HG03097 (cell line): ENCODE measurements at regions not wholly inside any gene's neighbourhood (a gene's known extent, or its start where the extent isn't known, plus 50 kb on each side); places are given as distances from the start of the nearest gene placed in this dataset.
"Not testable (repeated sequence)": the region's sequence is repeated elsewhere in the genome, so short reads cannot be mapped to it uniquely, and the experiment has no call there.

Experiments used
- ATAC-seq: cut with Tn5 transposase; IDR thresholded peaks from one replicate; pipeline ENCODE4 v1.9.1; 2021; ENCODE audit not compliant: unreplicated experiment, low FRiP score

DNA sequence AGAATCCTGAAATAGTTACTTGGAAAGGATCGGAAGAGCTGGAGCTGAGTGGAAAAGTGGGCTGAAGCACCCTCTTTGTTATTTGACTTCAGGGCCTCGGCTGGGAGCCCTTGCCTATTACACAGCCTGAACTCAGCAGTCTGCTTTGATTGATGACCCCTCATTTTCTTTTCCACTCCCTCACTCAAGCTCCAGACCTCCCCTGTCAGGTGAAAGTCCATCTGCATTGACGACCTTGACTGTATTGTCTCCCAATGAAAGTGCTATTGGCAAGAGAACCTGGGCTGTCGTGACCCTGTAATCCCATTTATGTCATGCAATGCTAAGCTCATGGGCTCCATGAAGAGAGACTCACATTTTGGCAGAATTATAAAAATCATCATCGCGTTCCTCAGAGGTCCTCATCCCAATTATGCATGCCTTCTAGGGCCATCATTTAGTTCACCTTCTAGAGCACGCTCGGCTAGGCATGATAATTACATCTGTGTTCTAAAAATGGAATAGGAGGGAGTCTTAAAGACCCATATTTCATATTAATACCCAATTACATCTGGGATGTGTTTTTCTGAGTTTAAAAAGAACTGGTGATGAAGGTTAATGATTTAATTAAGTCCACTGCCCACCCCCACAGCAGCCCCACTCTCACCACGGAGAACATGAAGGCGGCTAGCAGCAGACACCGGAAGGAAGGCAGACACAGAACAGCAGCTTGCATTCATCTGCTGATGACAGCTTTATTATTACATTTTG is 472.5 kb downstream of the PID1 start:
- no peak for ATAC-seq

DNA sequence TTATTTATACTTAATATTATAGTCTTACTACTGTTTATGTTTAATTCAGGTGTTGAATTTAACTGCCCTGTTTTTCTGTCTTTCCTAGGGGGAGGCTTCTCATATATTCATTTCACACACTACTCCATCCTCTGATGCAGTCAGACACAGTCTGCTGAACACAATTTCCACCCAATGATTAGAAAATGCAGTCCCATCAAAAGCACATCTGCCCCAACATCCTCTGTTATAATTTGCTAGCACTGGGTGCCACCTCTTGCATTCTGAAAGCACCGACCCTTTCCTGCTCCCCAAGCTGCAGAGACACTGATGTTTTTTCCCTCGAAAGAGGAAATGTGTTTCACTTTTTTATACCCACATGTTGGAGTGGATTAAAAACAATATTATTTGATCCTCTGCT is 474.7 kb downstream of the PID1 start:
- no peak for ATAC-seq

DNA sequence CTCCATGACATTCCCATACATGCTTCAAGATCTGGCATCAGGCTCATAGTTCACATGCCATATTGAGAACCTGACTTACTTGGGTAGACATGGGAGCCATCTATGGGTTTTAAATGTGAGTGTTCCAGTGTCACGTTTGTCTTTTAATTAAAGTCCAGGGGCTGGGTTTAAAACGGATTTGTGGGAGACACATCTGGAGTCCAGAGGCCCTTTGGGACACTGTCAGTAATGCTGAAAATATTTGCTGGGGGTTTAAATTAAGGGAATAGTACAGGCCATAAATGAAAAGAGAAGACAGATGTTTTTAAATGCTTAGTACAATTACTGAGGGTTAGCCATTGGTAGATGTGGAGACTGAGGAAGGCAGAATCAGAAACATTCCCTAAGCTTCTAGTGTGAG is 478.0 kb downstream of the PID1 start:
- no peak for ATAC-seq

DNA sequence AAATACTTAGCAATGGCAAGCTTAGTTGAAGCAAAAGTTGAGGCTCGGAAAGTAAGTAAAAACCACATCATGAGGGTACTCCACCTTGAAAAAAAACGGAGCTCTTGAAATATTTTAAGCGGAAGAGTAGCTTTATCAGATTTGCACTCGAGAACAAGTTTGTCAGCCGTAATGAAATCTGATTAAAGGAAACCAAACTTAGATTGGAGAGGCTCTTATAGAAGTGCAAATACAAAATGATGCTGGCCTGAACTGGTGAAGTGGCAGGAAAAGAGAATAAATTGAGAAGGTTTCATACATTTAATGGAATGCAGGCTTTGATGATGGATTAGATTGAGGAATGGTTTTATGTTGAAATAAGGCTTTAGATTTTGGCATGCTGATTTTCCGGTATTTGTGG is 484.2 kb downstream of the PID1 start:
- no peak for ATAC-seq

DNA sequence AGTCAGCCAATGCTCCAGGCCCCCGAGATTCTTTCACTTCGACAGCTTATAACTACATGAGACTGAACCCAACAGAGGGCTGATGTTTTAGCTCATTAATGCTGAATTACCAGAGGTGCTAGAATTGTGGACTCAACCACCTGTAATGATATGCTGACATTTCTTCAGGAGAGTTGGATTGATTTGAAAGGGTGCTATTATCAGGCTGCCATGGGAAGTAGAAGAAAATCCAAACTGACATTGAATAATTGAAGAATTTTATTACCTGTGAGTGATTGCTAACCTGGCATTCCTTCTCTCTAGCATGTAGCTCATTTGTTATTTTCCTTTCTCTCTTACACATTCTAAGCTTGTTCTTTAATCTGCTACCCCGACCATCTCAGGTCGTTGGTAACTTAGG is 488.8 kb downstream of the PID1 start:
- ATAC-seq, result no peak

DNA sequence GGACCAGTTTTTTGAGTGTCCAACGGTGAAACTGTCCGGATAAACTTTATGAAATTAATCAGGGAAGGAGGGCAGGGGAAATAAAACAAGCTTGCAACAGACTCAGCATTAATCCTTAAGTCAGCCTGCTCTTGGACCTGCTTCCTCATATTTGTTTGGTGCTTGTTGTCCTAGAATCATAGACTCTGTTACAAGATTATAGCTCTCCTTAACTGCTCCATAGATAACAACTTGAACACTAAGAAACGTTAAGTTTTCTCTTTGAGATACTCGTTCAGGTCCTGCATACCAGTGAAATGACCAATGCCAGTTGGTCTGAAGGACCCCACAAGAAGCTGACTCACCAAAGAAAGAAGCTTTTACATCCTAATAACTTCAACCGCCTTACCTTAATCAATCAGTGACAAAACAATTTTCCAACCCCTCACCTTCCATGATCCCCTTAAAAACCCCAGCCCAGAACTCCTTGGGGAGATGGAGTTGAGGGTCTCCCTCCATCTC is 493.2 kb downstream of the PID1 start:
- no peak for ATAC-seq

DNA sequence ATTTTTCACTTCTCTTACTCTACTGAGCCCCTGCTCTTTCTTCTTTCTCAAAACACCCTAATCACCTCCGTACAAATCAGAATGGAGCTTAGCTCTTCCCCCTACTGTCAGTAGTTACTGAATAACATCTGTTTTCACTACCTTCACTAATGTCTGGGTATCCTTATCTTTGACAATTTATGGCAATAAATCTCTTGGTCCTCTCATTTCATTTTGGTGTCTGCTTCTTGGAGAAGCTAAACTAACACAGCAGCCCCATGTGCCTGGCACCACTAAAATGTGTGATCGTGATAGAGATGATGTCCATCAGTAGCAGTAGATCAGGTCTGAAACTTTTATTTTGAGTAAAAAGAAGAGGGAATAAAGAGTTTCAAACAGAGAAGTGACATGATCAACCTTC is 496.5 kb downstream of the PID1 start:
- ATAC-seq, result no peak

DNA sequence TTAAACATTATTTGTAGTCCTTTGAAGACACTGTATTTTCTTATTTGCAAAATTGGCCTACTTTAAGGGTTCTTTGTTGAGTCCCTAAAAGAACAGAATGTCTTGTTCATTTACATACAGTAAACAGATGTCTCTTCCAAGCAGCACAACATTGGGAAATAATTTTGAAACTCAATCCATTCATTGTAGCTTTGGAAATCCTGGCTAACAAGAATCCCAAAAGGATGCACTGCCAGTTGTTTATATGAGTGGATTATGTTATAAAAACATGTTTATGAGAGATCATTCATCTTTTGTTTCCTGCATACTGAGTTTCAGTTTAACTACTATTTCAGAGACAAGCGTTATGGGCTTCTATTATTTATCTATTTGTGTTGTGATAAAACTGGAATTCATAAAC is 499.3 kb downstream of the PID1 start:
- ATAC-seq, result no peak

DNA sequence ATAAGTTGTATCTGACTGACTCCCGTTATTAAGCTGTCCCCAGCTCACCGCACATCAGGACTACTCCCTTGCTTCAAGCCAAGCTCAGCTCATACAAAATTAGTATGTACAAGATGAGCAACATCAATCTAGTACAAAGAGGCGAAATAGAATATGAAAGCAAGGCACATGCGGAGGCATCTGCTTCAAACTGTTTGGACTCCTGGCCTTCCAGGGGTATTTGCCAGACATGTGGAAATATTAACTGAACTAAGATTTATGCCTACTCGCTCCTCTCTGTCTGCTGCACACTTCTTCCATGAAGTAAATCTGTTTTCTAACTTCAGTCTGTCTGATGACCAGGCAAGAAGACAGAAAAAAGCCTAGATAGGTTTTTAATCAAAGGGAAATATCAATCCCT is 499.8 kb downstream of the PID1 start:
- no peak for ATAC-seq

DNA sequence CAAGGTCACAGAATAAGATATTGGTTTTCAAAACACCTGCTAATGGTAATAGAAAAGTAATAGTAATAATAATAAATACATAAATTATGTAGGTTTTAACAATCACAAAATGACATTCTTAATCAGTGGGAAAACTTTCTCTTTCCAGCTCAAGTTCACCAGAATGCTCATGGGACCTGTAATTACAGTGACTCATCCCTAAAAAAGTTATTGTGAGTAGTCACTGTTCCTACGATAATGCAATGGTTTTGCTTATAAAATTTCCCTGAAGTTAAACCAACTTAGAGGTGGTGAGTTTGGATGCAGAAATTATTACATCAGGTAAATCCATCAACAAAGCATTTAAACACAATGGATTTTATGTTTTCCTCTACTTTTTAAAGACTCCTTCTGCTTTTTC is 502.3 kb downstream of the PID1 start:
- no peak for ATAC-seq

DNA sequence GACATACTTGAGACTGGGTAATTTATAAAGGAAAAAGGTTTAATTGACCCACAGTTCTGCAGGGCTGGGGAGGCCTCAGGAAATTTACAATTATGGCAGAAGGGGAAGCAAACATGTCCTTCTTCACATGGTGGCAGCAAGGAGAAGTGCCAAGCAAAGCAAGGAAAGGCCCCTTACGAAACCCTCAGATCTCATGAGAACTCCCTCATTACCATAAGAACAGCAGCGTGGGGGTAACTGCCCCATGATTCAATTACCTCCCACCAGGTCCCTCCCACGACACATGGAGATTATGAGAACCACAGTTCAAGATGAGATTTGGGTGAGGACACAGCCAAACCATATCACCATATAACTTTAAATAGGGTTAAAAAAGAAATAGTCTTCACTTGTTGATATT is 502.9 kb downstream of the PID1 start:
- not testable (repeated sequence) for ATAC-seq

DNA sequence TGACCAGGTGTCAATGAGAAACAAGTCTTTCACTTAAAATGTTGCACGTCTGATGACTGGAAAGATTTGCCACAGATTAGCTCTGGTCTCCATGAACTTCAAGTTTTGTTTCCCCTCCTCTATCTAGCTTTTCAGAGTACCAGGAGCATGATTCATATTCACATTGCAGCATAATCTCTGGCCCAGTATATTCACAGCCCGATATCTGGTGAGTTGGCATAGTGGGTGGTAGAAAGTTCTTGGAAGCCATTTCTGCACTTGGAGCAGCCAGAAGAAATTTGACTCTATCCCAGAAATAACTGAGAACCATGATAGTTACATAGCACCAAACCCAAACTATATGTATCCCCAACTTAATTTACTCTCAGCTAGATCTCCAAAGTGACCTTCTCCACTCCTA is 503.9 kb downstream of the PID1 start:
- ATAC-seq, result no peak

DNA sequence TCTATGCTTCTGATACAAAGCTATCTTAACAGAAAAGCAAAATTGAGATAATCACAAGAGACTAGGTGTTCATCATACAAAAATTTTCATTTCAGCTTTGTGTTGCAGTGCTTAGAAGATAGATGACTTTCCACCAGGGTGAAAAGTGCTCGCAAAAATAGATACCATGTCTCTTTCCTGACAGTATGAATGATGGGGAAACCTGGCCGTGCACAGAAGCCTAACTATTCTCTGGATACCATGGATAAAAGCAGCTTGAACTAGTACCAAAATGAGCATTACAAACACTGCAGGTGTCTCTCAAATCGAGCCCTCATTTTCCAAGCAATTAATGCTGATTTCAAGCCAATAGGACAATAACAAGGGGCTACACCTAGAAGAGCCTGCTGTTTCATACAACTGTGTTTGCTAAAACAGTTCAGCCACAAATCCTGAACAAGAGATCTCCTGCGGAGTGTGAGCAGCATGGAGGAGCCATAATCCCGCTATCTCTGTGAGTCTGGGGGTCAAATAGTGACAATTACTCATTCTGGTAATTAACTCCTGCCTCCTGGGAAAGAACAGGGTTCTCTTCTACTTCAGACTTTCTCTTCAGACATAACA is 507.6 kb downstream of the PID1 start:
- no peak for ATAC-seq

DNA sequence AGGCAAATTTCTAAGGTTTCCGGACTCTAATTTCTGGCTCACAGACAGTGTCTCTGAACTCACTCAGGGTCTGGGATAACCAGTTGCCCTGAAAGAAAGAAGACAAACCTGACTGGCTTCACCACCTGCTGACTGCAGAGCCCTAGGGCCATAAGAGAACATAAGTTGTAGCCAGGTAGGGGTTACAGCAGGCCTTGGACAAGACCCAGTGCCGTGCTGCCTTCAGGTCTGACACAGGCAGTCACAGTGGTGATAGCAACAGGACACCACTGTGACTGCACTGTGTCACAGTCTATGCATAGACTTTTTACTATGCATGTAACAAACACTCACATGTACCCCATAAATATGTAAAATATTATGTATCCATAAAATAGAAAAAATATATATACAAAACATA is 508.5 kb downstream of the PID1 start:
- ATAC-seq, result no peak

DNA sequence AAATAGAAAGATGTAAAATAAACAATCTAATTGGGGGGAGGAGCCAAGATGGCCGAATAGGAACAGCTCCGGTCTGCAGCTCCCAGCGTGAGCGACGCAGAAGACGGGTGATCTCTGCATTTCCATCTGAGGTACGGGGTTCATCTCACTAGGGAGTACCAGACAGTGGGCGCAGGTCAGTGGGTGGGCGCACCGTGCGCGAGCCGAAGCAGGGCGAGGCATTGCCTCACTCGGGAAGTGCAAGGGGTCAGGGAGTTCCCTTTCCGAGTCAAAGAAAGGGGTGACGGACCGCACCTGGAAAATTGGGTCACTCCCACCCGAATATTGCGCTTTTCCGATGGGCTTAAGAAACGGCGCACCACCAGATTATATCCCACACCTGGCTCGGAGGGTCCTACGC is 515.4 kb downstream of the PID1 start:
- ATAC-seq, result not testable (repeated sequence)

DNA sequence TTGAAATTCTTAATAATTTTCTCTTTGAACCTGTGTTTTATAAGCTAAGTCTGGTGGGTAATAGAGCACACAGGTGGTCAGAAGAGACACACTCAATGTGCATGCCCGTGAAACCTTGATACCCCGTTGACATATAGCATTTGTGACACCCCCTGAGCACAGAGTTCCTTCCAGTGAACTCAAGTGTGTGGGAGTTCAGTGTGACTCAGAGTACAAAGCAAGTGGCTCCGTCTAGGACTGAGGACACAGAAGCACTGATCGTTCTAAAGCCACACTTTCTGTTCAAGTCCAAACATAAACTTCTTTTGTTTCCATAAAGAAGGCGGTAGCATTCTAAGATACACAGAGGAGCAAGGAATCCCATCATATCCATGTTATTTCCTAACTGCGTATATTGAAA is 523.6 kb downstream of the PID1 start:
- no peak for ATAC-seq

DNA sequence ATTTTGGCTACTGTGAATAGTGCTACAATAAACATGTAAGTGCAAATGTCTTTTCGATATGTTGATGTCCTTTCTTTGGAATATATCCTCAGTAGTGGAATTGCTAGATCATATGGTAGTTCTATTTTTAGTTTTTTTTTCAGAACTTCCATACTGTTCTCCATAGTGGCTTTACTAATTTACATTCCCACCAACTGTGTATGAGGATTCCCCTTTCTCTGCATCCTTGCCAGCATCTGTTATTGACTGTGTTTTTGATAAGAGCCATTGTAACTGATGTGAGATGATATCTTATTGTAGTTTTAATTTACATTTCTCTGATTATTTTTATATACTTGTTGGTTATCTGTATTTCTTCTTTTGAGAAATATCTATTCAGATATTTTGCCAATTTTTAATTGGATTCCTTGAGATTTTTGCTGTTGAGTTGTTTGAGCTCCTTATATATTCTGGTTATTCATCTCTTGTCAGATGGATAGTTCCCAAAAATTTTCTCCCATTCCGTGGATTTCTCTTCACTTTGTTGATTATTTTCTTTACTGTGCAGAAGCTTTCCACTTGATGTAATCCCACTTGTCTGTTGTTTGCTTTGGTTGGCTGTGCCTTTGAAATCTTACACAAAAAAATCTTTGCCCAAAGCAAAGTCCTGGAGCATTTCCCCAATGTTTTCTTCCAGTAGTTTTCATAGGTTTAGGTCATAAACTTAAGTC is 532.3 kb downstream of the PID1 start:
- no peak for ATAC-seq

DNA sequence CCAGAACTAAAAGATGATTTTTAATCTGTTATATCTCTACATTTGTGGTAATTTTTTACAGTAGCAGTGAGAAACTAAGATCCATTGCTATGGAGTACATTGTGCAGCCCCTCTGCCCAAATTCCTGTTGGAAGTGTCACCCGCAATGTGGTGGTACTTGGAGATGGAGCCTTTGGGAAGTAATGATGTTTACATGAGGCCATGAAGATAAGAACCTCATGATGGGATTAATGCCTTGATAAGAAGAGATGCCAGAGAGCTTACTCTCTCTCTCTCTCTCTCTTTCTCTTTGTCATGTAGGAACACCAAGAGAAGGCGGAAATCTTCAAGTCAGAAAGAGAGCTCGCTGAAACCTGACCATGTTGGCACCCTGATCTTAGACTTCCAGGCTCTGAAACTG is 535.4 kb downstream of the PID1 start:
- ATAC-seq, result no peak

DNA sequence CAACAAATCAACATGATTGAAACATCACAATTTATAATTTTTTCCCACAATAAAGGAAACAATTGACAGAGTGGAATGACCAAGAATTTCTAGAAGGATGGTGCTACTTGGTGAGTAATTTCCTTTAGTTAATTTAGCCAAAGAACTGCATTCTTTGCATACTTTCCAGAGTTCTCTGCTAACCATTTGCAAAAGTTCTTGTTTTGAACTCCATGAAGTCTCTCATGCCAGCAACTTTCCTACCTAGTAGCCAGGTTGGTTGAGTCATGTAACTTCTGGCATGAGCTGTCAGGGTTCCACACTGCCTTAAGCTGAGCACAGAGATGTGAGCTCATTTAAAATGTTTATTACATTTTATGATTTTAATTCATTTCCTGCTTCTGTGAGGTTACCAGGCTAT is 539.6 kb downstream of the PID1 start:
- no peak for ATAC-seq

DNA sequence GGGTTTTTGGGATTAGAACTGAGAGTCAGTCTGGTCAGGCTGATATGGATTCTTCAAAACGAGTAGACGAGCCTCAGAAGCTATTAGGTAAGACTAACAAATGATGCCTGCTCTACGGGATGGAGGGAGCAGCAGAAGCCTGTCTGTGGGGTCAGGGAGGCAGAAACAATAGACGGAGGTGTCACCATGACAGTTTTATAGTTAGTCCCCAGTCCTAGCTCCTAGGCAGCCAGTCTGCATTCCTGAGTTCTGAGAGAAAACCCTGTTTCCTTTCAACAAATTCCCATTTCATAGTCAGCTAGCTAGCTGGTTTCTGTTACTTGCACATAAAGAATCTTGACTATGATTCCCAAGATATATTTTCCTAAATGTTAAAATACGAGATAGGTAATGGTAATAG is 542.1 kb downstream of the PID1 start:
- ATAC-seq, result no peak

DNA sequence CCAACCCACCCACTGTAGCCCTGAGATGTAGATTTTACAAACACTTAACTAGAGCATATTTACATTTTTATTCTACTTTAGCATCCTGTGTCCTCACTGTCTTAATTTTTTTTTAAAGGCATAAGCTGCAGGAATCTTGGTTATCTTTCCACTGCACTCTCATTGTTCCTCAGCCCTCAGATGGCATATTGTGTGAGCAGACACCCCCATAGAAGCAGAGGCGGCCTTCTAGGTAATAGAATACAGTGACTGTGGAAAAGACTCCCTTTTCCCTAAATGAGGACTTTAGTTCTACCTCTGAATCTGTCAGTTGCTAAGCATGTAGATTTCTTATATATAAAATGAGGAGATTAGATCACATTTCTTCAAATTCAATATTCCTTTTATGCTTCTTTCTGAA is 543.5 kb upstream of the SPHKAP start:
- no peak for ATAC-seq

DNA sequence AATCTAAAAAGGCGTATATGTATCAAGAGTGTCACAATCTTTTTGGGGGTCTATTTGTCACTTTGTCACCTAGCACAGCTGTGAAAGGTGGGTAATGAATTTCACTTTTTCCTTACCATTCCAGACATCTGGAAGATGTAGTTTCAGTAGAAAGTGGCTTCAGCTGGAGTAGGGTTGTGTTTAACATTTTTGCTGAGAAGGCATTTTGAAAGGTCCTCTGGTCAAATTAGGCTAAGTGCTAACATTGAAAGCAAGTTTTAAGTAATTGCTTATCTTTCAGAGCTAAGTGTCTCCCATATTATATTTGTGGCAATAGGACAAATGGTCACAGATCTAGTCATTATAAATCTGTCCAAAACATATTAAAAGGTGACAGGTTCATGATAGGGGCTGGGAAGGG is 542.1 kb upstream of the SPHKAP start:
- no peak for ATAC-seq
